ENCODE measurements at regions not wholly inside any gene's neighbourhood (a gene's known extent, or its start where the extent isn't known, plus 50 kb on each side); places are given as distances from the start of the nearest gene placed in this dataset.

- no peak for TF ChIP-seq EZH2 (IDR thresholded peaks at IDR 0.05; ENCODE audit: borderline replicate concordance, low read depth, low read length, severe bottlenecking)
- TF ChIP-seq CTCF (IDR thresholded peaks at IDR 0.05; ENCODE audit: borderline replicate concordance, extremely low read depth, low read length, poor library complexity, severe bottlenecking) = no peak
- no peak overlapping the region for H3K4me3 ChIP-seq (ENCODE audit: low read depth in 1 of 2, low read length in 2 of 2)
- ATAC-seq (ENCODE audit: insufficient read depth, low read depth) = no peak
Observed at GRCh38 chr3:127137113-127137512, 55.8 kb upstream of the PRR23E start.

GRCh38 chr3:127137757-127138536, 55.0 kb upstream of the PRR23E start:
- DNase-seq = no peak
- ATAC-seq (ENCODE audit: insufficient read depth, low read depth) = no peak
- Histone ChIP-seq H3K79me2 (ENCODE audit: insufficient read depth, low read length) (no peaks in the 10 kb centered on the region), H3K4me3 (ENCODE audit: low read depth in 1 of 2, low read length in 2 of 2) (no peak overlapping the region), H3K4me2 (ENCODE audit: insufficient read depth, low read length) (no peak overlapping the region), H3K9me3 (ENCODE audit: insufficient read depth, low read length, severe bottlenecking) (no peaks in the 10 kb centered on the region), H3K27ac (ENCODE audit: low read length) (no peak overlapping the region), H2AFZ (ENCODE audit: low read depth, low read length) (no peak overlapping the region), H3K27me3 (ENCODE audit: insufficient read depth, low read length, poor library complexity) (no peaks in the 10 kb centered on the region), H3K36me3 (ENCODE audit: insufficient read depth, low read length) (no peaks in the 10 kb centered on the region), H3K9ac (ENCODE audit: low read depth, low read length) (no peak overlapping the region), H4K20me1 (ENCODE audit: insufficient read depth, low read length) (peaks cover 2% of the 10 kb centered on the region; the same call in 1 of the 2 replicates), H3K4me1 (ENCODE audit: insufficient read depth, low read length) (no peaks in the 10 kb centered on the region)
- TF ChIP-seq EZH2 (IDR thresholded peaks at IDR 0.05; ENCODE audit: borderline replicate concordance, low read depth, low read length, severe bottlenecking) (no peak), CTCF (IDR thresholded peaks at IDR 0.05; ENCODE audit: borderline replicate concordance, extremely low read depth, low read length, poor library complexity, severe bottlenecking) (no peak)

More at GRCh38 chr3:127137113-127137512, 55.8 kb upstream of the PRR23E start:
- no peaks in the 10 kb centered on the region for H3K79me2 ChIP-seq (ENCODE audit: insufficient read depth, low read length)
- no peaks in the 10 kb centered on the region for H3K36me3 ChIP-seq (ENCODE audit: insufficient read depth, low read length)
- no peak overlapping the region for H2AFZ ChIP-seq (ENCODE audit: low read depth, low read length)
- no peaks in the 10 kb centered on the region for H3K27me3 ChIP-seq (ENCODE audit: insufficient read depth, low read length, poor library complexity)
- DNase-seq = no peak
- H3K9ac ChIP-seq (ENCODE audit: low read depth, low read length) = no peak overlapping the region
- H3K4me1 ChIP-seq (ENCODE audit: insufficient read depth, low read length) = no peaks in the 10 kb centered on the region
- no peak overlapping the region for H3K27ac ChIP-seq (ENCODE audit: low read length)
- no peaks in the 10 kb centered on the region for H3K9me3 ChIP-seq (ENCODE audit: insufficient read depth, low read length, severe bottlenecking)
- H4K20me1 ChIP-seq (ENCODE audit: insufficient read depth, low read length) = peaks cover 2% of the 10 kb centered on the region; the same call in 1 of the 2 replicates
- H3K4me2 ChIP-seq (ENCODE audit: insufficient read depth, low read length) = no peak overlapping the region

GRCh38 chr3:127139601-127140500, 53.1 kb upstream of the PRR23E start:
- no peaks in the 10 kb centered on the region for H3K27me3 ChIP-seq (ENCODE audit: insufficient read depth, low read length, poor library complexity)
- no peaks in the 10 kb centered on the region for H3K4me1 ChIP-seq (ENCODE audit: insufficient read depth, low read length)
- DNase-seq = no peak
- no peak overlapping the region for H2AFZ ChIP-seq (ENCODE audit: low read depth, low read length)
- H3K9me3 ChIP-seq (ENCODE audit: insufficient read depth, low read length, severe bottlenecking) = no peaks in the 10 kb centered on the region
- H3K27ac ChIP-seq (ENCODE audit: low read length) = no peak overlapping the region
- H4K20me1 ChIP-seq (ENCODE audit: insufficient read depth, low read length) = peaks cover 2% of the 10 kb centered on the region; the same call in 1 of the 2 replicates
- H3K4me3 ChIP-seq (ENCODE audit: low read depth in 1 of 2, low read length in 2 of 2) = no peak overlapping the region
- TF ChIP-seq EZH2 (IDR thresholded peaks at IDR 0.05; ENCODE audit: borderline replicate concordance, low read depth, low read length, severe bottlenecking) (no peak), CTCF (IDR thresholded peaks at IDR 0.05; ENCODE audit: borderline replicate concordance, extremely low read depth, low read length, poor library complexity, severe bottlenecking) (no peak)
- no peaks in the 10 kb centered on the region for H3K79me2 ChIP-seq (ENCODE audit: insufficient read depth, low read length)
- ATAC-seq (ENCODE audit: insufficient read depth, low read depth) = no peak
- H3K9ac ChIP-seq (ENCODE audit: low read depth, low read length) = no peak overlapping the region
- H3K36me3 ChIP-seq (ENCODE audit: insufficient read depth, low read length) = no peaks in the 10 kb centered on the region
- H3K4me2 ChIP-seq (ENCODE audit: insufficient read depth, low read length) = no peak overlapping the region
